ENCODE measurements at regions not wholly inside any gene's neighbourhood (a gene's known extent, or its start where the extent isn't known, plus 50 kb on each side); places are given as distances from the start of the nearest gene placed in this dataset.

- TF ChIP-seq CTCF (optimal IDR thresholded peaks at IDR 0.05 in 1 of 3, IDR thresholded peaks at IDR 0.05 in 1 of 3, conservative IDR thresholded peaks at IDR 0.05 in 1 of 3; ENCODE audit: extremely low read depth in 1 of 3, insufficient read depth in 2 of 3, low read length in 3 of 3) (no peak), EZH2 (IDR thresholded peaks at IDR 0.05; ENCODE audit: low read length) (no peak)
These were observed 252.0 kb downstream of the MRPS30 start for GRCh38 chr5:45060724-45061123.
